Gastroesophageal sphincter (tissue), 3 donors: ENCODE measurements at regions not wholly inside any gene's neighbourhood (a gene's known extent, or its start where the extent isn't known, plus 50 kb on each side); places are given as distances from the start of the nearest gene placed in this dataset.

Source experiments
- CTCF ChIP-seq, 4 experiments: fragments of 200-600 bp in 2 of 4; fragments of 450-650 bp in 2 of 4; sonication (generic) in 1 of 4; IDR thresholded peaks; one replicate each; pipeline ENCODE4 v1.5.1; 2017 to 2019; ENCODE audit warnings: antibody characterized with exemption in 4 of 4, mild to moderate bottlenecking in 2 of 4, moderate library complexity in 2 of 4
- POLR2A ChIP-seq, 2 donors: fragments of 450-650 bp; IDR thresholded peaks; one replicate each; pipeline ENCODE4 v1.6.1; 2017; ENCODE audit warnings: antibody characterized with exemption in 2 of 2, mild to moderate bottlenecking in 2 of 2, moderate library complexity in 1 of 2
- POLR2AphosphoS5 ChIP-seq: sonication (generic); formaldehyde crosslinking; IDR thresholded peaks from one replicate; pipeline ENCODE4 v1.6.1; 2017; ENCODE audit warnings: antibody characterized with exemption

GRCh38 chr17:22268214-22268911 lies 576.0 kb downstream of the KCNJ18 start:
- no peak for TF ChIP-seq CTCF (IDR thresholded peaks at IDR 0.05)
- TF ChIP-seq POLR2AphosphoS5: no peak
- TF ChIP-seq POLR2A (IDR thresholded peaks at IDR 0.05): no peak
